DOHH2 (cell line): ENCODE measurements at regions not wholly inside any gene's neighbourhood (a gene's known extent, or its start where the extent isn't known, plus 50 kb on each side); places are given as distances from the start of the nearest gene placed in this dataset.
"Not testable (repeated sequence)": the region's sequence is repeated elsewhere in the genome, so short reads cannot be mapped to it uniquely, and the experiment has no call there.

Experiments used
- H3F3A ChIP-seq: fragments of 200-600 bp; sonication (generic), shearing (Covaris generic); 2 replicates; pipeline ENCODE4 v1.6.0; 2016; ENCODE audit warnings: antibody characterized with exemption, mild to moderate bottlenecking; ENCODE audit not compliant: control insufficient read depth, insufficient read depth
- H3K27ac ChIP-seq: fragments of 200-600 bp; sonication (generic); 2 replicates; pipeline ENCODE4 v1.5.1; 2014; ENCODE audit warnings: low read depth, mild to moderate bottlenecking, low read length, moderate library complexity
- H3K27me3 ChIP-seq: fragments of 200-600 bp; sonication (generic); 2 replicates; pipeline ENCODE4 v1.6.1; 2014; ENCODE audit warnings: mild to moderate bottlenecking, low read length, mixed read lengths; ENCODE audit not compliant: control insufficient read depth
- H3K36me3 ChIP-seq: fragments of 200-600 bp; sonication (generic); 2 replicates; pipeline ENCODE4 v1.6.1; 2014; ENCODE audit warnings: mild to moderate bottlenecking, low read length, moderate library complexity, mixed read lengths; ENCODE audit not compliant: control insufficient read depth
- H3K4me1 ChIP-seq: fragments of 200-600 bp; sonication (generic); 2 replicates; pipeline ENCODE4 v1.6.1; 2014; ENCODE audit warnings: mild to moderate bottlenecking, low read length, mixed read lengths; ENCODE audit not compliant: control insufficient read depth
- H3K4me2 ChIP-seq: fragments of 200-600 bp; sonication (generic); 2 replicates; pipeline ENCODE4 v1.6.0; 2014; ENCODE audit warnings: mild to moderate bottlenecking, low read length, moderate library complexity
- H3K4me3 ChIP-seq: fragments of 200-600 bp; sonication (generic); 2 replicates; pipeline ENCODE4 v1.5.1; 2014; ENCODE audit warnings: mild to moderate bottlenecking, low read length, mixed read lengths
- H3K79me2 ChIP-seq: fragments of 200-600 bp; sonication (generic); 2 replicates; pipeline ENCODE4 v1.6.1; 2014; ENCODE audit warnings: mild to moderate bottlenecking, low read length, mixed read lengths; ENCODE audit not compliant: control insufficient read depth
- H3K9me2 ChIP-seq: fragments of 200-600 bp; sonication (generic); replicated peaks from 2 replicates; pipeline ENCODE4 v1.6.1; 2014; ENCODE audit warnings: mild to moderate bottlenecking, low read length, mixed read lengths; ENCODE audit not compliant: control insufficient read depth
- H3K9me3 ChIP-seq: fragments of 200-600 bp; sonication (generic); 2 replicates; pipeline ENCODE4 v1.6.1; 2014; ENCODE audit warnings: antibody characterized with exemption, low read length, mixed read lengths; ENCODE audit not compliant: control insufficient read depth, insufficient read depth
- H4K20me1 ChIP-seq: fragments of 200-600 bp; sonication (generic); 2 replicates; pipeline ENCODE4 v1.6.0; 2014; ENCODE audit warnings: low read depth, mild to moderate bottlenecking, antibody characterized with exemption, low read length, moderate library complexity; ENCODE audit not compliant: control insufficient read depth, insufficient read depth
- CTCF ChIP-seq: fragments of 200-600 bp; sonication (generic); IDR thresholded peaks from one replicate; pipeline ENCODE4 v1.5.1; 2014; ENCODE audit warnings: antibody characterized with exemption, mild to moderate bottlenecking, low read depth, low read length; ENCODE audit not compliant: poor library complexity, severe bottlenecking
- EZH2phosphoT487 ChIP-seq: fragments of 200-600 bp; sonication (generic); IDR thresholded peaks from 2 replicates; pipeline ENCODE4 v1.6.1; 2017; ENCODE audit warnings: borderline replicate concordance, mild to moderate bottlenecking, antibody characterized with exemption, low read length, moderate library complexity, mixed read lengths

DNA sequence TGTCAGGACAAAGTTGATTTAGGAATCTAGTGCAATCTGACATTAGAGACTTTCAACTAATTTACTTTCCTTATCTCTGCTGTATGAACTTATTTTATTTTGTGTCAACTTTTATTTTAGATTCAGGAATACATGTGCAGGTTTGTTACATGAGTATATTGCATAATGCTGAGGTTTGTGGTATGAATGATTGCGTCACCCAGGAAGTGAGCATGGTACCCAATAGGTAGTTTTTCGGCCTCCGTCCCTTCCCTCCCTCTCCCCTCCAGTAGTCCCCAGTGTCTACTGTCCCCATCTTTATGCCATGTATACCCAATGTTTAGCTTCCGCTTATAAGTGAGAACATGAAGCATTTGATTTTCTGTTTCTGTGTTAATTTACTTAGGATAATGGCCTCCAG lies 68.7 kb upstream of the TEX13D start:
- no peak overlapping the region for H3K4me2 ChIP-seq
- H3K27ac ChIP-seq: no peak overlapping the region
- H3K9me3 ChIP-seq: no peaks in the 10 kb centered on the region
- H3K36me3 ChIP-seq: no peaks in the 10 kb centered on the region
- H3K4me3 ChIP-seq: no peak overlapping the region
- no peaks in the 10 kb centered on the region for H3K79me2 ChIP-seq
- H3K4me1 ChIP-seq: no peaks in the 10 kb centered on the region
- H3F3A ChIP-seq: no peaks in the 10 kb centered on the region
- TF ChIP-seq CTCF: no peak
- no peak for TF ChIP-seq EZH2phosphoT487
- no peaks in the 10 kb centered on the region for H3K27me3 ChIP-seq
- no peaks in the 10 kb centered on the region for H4K20me1 ChIP-seq
- no peaks in the 10 kb centered on the region for H3K9me2 ChIP-seq

DNA sequence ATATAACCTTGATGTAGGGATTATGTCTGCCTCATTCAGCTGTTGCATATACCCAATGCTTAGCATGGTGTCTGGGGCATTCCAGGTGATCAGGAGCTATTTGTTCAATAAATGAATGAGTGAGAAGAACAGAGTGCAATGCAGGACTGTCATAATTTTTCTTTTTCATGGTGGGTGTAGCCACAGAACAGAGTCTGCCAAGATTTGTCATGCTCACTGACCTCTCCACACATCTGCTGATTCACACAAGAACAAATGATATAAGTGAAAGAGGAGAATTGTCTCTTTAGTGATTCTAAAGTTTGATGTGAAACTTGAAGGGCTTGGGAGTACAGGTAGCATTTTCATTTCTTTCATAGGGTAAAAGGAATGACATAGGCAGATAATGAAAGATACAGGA lies 64.4 kb upstream of the TEX13D start:
- H3F3A ChIP-seq: no peaks in the 10 kb centered on the region
- H3K79me2 ChIP-seq: no peaks in the 10 kb centered on the region
- H3K27me3 ChIP-seq: no peaks in the 10 kb centered on the region
- no peaks in the 10 kb centered on the region for H3K9me2 ChIP-seq
- no peak overlapping the region for H3K4me3 ChIP-seq
- H3K27ac ChIP-seq: no peak overlapping the region
- no peaks in the 10 kb centered on the region for H3K4me1 ChIP-seq
- H3K4me2 ChIP-seq: no peak overlapping the region
- H3K9me3 ChIP-seq: no peaks in the 10 kb centered on the region
- H3K36me3 ChIP-seq: no peaks in the 10 kb centered on the region
- no peak for TF ChIP-seq EZH2phosphoT487
- TF ChIP-seq CTCF: no peak
- H4K20me1 ChIP-seq: no peaks in the 10 kb centered on the region

- H3K4me1 ChIP-seq: no peaks in the 10 kb centered on the region
- H3K4me2 ChIP-seq: no peak overlapping the region
- H3K4me3 ChIP-seq: no peak overlapping the region
- H3F3A ChIP-seq: no peaks in the 10 kb centered on the region
- no peaks in the 10 kb centered on the region for H4K20me1 ChIP-seq
- H3K27ac ChIP-seq: no peak overlapping the region
- H3K79me2 ChIP-seq: no peaks in the 10 kb centered on the region
- H3K36me3 ChIP-seq: no peaks in the 10 kb centered on the region
- no peaks in the 10 kb centered on the region for H3K27me3 ChIP-seq
- no peak for TF ChIP-seq EZH2phosphoT487
- TF ChIP-seq CTCF: no peak
- no peaks in the 10 kb centered on the region for H3K9me3 ChIP-seq
- H3K9me2 ChIP-seq: no peaks in the 10 kb centered on the region
Observed at GRCh38 chrX:124269881-124270280, 62.6 kb upstream of the TEX13D start.

- not testable (repeated sequence) for H3F3A ChIP-seq, H3K4me2 ChIP-seq, H4K20me1 ChIP-seq, H3K27me3 ChIP-seq, H3K27ac ChIP-seq, H3K36me3 ChIP-seq, H3K4me3 ChIP-seq, H3K9me2 ChIP-seq, H3K9me3 ChIP-seq, H3K4me1 ChIP-seq, H3K79me2 ChIP-seq
Observed at GRCh38 chrX:124271599-124271998, 60.9 kb upstream of the TEX13D start.
